ENCODE measurements at regions not wholly inside any gene's neighbourhood (a gene's known extent, or its start where the extent isn't known, plus 50 kb on each side); places are given as distances from the start of the nearest gene placed in this dataset.
"Not testable (repeated sequence)": the region's sequence is repeated elsewhere in the genome, so short reads cannot be mapped to it uniquely, and the experiment has no call there.

DNA sequence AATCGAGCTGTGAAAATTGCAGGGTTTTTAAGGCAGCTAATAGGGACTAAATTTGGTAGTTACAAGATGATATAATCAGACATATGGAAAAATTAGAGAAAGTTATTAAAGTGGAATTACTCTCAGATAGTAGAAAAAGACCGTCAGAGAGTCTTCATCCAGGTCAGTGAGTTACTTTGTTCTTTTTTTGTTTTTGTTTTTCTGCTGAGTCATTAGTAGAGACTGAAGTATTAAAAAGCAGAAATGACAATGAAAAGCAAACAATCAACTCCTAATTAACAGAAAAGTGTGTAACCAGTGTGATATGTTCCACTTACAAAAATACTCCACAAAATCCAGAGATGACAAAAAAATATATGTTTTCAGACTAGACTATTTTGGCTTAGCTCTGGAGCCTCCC is 480.4 kb upstream of the COX7C start:
- no peak for DNase-seq (ENCODE audit: low read depth)
- in situ Hi-C loops (cut with HindIII; ENCODE audit: low pct_unique_long_range_greater_than_20kb, low sequenced_read_pairs) = no loop called here

DNA sequence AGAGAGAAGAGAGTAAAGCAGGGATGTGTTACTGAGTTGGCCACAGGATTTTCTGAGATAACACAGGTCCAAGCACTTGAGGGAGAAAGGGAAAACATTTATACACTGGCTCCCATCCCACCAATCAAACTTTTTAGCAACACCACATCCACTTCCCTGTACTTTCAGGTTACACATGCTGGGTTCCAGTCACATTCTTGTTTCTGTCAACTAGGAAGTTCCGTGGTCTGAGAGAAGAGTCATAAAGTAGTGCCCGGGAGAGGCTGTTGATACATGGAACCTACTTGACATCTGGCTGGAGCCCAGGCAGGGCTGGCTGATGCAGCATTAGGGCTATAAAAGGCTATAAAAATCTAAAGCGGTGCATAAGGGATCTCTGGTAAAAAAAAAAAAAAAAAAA is 473.9 kb upstream of the COX7C start:
- DNase-seq (ENCODE audit: low read depth) = no peak
- in situ Hi-C loops (cut with HindIII; ENCODE audit: low pct_unique_long_range_greater_than_20kb, low sequenced_read_pairs) = no loop called here

DNA sequence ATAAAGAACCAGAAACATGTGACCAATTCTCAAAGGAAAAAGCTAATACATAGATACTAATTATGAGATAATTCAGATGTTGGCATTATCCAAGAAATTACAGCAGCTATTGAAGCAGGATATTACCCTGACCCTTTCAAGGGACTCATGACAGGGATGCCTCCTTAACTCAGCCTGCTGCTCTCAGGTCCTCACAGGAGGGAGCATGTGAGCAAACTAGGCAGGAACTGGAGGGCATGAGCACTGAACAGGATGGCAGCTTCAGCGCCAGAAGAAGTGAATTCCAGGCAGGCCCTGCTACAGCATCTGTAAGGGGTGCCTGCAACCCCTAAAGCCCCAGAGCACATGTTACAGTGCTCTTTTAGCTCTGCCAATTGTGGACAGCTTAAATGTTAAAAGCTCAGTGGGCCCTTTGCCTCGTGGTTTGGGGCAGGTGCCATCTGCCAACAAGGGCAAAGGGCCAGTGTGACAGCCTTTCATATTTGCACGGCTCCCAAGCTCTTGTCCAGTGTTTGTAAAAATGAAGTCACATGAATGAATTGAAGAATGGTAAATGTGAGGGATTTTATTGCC is 464.7 kb upstream of the COX7C start:
- DNase-seq (ENCODE audit: low read depth) = no peak
- in situ Hi-C loops (cut with HindIII; ENCODE audit: low pct_unique_long_range_greater_than_20kb, low sequenced_read_pairs) = no loop called here

DNA sequence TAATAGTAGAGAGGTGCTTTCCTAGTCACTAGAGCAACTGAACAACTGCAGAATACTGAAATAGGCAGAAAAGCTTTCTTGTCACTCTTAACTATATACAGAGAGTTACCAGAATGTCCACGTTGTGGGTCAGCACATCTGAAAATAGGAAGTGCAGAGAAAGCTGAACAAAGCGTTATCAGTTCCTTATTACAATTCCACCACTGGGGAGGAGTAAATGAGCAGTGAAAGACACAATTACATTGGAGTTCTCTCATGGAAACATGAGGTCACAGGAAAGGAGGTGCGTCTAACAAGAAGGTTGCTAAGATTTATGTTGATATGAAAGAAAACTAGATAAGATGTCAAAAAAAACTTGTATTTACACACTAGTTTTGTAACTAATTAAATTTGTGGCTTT is 461.9 kb upstream of the COX7C start:
- in situ Hi-C loops (cut with HindIII; ENCODE audit: low pct_unique_long_range_greater_than_20kb, low sequenced_read_pairs) = no loop called here
- DNase-seq (ENCODE audit: low read depth) = no peak

DNA sequence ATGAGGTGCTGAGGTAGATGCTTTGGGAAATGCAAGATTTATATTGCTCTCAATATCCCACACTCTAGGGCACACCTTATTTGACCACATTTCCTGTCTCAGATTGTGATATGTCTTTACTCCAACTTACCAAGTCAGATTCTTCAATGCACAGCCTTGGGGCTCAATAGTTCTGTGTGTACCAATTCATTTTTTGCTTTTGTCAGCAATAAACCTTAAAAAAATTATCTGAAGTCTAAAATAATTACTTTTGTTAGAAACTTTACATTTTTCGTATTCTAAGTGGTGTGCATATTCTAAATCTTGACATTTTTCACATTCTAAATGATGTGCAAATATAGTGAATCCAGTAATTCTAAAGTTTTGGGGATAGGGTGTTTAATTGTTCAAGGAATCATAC is 447.5 kb upstream of the COX7C start:
- DNase-seq (ENCODE audit: low read depth) = no peak
- in situ Hi-C loops (cut with HindIII; ENCODE audit: low pct_unique_long_range_greater_than_20kb, low sequenced_read_pairs) = no loop called here

DNA sequence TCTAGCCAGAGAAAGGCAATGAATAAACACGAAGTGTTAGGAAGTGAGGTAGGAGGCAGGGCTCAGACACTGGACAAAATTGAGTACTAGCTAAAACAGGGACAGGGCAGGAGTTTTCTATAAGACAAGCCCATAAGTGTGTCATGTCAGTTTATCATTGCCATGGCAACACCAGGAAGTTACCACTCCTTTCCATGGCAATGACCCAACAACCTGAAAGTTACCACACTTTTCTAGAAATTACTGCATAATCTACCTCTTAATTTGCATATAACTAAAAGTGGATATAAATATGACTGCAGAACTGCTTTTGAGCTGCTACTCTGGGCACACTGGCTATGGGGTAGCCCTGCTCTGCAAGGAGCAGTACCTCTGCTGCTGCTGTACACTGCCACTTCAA is 442.5 kb upstream of the COX7C start:
- no peak for DNase-seq (ENCODE audit: low read depth)
- in situ Hi-C loops (cut with HindIII; ENCODE audit: low pct_unique_long_range_greater_than_20kb, low sequenced_read_pairs) = no loop called here

DNA sequence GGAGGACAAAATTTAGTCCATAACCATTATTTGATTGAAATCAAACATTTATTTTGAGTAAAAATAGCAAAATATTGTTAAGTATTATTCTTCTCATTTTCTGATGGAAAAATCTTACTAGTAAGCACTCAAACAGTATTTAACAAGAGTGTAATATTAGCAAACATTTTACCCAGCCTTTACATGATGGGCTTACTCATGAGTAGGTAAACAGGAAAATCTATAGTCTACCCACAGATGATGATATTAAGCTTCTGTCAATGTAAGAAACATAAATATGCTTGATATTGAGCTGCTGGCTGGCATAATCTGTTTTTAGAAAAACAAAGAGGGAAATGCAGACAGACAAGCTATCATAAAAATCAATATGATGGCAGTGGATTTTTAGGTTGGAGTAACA is 418.5 kb upstream of the COX7C start:
- in situ Hi-C loops (cut with HindIII; ENCODE audit: low pct_unique_long_range_greater_than_20kb, low sequenced_read_pairs) = no loop called here
- no peak for DNase-seq (ENCODE audit: low read depth)

DNA sequence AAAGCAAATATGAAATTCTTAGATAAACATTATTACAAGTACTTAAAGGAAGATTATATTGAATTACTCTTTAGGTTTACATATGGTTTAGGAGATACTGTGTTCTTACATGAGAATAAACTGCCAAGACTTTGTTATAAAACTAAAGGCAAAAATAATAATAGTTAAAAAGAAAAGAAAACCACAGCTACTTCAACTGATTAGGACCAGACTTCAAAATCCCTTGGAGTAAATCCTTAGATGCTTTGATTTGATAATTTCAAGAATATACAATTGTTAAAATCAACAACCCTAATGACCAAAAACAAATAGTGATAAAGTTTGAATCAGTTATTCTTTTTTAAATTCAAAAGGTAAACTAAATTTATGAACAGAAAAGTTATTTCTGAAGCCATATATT is 389.6 kb upstream of the COX7C start:
- in situ Hi-C loops (cut with HindIII; ENCODE audit: low pct_unique_long_range_greater_than_20kb, low sequenced_read_pairs) = no loop called here

DNA sequence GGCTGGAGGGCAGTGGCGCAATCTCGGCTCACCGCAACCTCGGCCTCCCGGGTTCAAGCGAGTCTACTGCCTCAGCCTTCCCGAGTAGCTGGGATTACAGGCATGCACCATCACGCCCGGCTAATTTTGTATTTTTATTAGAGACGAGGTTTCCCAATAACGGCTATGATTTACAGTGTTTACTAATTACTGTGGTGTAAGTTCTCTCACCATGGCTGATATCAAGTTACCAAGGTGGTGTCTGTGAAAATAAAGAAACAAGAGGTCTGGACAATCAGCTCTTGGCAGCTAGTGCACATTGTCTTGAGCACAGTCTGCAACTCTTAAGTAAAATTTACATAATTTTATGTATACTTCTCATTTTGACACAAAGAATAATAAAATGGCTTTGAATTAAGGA is 385.5 kb upstream of the COX7C start:
- in situ Hi-C loops (cut with HindIII; ENCODE audit: low pct_unique_long_range_greater_than_20kb, low sequenced_read_pairs) = no loop called here
- DNase-seq (ENCODE audit: low read depth) = no peak

More for the DNA sequence above, 389.6 kb upstream of the COX7C start:
- no peak for DNase-seq (ENCODE audit: low read depth)

DNA sequence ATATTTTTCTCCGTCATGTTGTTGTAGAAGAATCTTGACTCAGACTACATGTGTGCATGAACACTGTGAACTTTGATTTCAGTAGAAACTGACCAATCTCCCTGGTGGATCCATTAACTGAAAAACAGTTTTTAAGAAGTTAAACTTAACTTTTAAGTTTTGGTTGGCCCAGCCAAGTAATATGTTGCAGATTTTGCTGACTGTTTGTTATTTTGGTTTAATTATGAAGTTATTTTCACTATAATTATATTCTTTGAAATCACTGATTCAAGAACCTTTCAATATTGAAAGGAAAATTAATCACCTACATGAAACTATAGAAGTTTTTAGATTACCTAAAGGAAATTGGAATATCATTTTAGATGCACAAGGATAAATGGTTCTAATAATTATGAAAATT is 373.6 kb upstream of the COX7C start:
- no peak for DNase-seq (ENCODE audit: low read depth)
- in situ Hi-C loops (cut with HindIII; ENCODE audit: low pct_unique_long_range_greater_than_20kb, low sequenced_read_pairs) = no loop called here

DNA sequence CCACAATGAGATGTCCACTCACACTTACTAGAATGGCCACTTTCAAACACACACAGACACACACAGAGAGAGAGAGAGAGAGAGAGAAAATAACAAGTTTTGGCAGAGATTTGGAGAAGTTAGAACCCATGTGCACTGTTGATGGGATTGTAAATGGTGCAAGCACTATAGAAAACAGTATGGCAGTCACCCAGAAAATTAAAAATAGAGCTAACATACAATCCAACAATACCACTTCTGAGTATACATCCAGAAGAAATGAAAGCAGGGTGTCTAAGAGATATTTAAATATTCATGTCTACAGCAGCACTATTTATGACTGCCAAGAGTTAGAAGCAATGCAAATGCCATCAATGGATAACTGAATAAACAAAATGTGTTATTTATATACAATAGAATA is 359.9 kb upstream of the COX7C start:
- in situ Hi-C loops (cut with HindIII; ENCODE audit: low pct_unique_long_range_greater_than_20kb, low sequenced_read_pairs) = no loop called here
- DNase-seq (ENCODE audit: low read depth) = no peak

DNA sequence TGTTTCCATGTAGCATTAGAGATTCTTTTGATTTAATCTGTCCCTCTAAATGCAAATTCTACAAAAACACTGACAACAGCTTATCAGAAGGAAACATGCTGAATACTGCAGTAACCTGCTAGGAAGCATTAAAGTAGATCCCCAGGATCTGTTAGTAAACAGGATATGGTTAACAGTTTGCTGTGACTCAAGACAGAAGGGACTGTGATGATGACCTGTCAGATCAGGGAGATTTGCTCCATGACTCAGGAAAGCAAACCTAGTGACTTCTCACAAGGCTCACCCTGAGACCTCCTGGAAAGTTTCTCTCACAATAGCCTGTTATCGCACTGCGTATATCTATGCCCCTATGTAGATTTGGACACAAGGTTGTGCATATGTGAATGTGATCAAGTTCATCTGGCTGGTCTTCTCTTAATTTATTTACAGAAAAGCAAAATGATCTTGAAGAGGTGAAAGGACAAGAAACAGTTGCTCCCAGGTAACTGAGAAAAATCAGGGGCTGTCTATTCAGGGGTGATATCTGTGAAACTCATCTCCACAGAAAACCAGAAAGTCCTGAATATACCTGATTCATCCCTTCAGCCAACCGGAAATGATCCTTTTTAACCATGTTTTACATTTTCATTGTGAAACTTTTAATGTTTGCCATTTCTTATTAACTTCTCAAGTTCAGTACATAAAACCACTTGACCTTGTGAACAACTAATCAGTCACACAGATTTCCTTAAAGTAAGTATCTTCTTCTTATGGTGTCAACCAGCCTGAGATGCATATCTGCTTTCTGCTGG is 333.1 kb upstream of the COX7C start:
- DNase-seq (ENCODE audit: low read depth); in situ Hi-C loops (cut with HindIII; ENCODE audit: low pct_unique_long_range_greater_than_20kb, low sequenced_read_pairs): not testable (repeated sequence)

DNA sequence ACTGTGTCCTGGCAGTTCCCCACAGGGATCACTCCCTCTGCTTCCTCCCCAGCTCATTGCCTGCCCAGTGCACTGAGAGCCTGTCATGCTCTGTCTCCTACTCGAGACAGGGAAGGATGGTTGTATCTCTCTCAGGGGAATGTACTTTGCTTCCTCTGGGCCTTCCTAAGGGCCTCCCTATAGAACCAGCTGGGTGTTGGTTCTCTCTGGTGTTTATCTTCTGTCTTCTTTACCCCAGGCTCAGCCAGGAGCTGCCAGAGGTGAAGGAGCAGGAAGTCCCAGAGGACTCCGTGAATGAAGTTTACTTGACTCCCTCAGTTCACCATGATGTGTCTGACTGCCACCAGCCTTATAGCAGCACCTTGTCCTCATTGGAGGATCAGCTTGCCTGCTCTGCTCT is 330.3 kb upstream of the COX7C start:
- DNase-seq (ENCODE audit: low read depth); in situ Hi-C loops (cut with HindIII; ENCODE audit: low pct_unique_long_range_greater_than_20kb, low sequenced_read_pairs): not testable (repeated sequence)

DNA sequence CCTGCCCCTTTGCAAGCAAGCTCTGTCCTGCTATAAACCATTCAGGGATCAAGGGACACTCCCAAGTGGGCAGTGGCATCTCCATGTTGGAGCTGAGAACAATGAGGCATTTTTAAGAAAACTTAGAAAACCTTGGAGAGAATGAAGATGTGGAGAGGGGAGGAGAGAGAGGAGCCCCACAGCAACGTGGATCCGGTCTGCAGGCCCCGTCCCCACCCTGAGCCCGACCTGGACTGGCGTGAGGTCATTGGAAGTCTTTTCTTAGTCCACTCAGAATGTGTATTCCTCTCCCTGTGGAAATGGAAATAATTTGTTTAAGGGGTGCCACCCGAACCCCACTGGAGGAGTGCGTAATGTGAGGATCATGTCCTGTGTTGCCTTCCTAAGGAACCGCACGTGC is 328.0 kb upstream of the COX7C start:
- in situ Hi-C loops (cut with HindIII; ENCODE audit: low pct_unique_long_range_greater_than_20kb, low sequenced_read_pairs) = not testable (repeated sequence)

DNA sequence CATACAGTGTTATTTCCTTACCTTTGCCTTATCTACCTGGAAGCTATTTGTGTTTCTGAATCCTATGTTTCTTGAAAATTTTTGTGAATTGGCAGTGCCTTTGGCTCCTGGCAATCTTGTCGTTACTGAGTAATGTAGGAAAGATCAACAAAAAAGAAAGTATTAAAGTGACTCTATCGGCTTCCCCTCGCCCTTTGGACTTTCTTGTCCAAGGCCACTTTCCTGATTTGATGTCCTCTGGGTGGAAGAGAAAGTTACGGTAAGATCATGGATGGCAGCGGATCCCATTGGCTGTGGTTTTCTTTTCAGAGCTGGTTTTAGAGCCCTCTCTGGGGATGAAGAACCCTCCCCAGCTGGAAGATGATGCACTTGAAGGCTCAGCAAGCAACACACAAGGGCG is 324.9 kb upstream of the COX7C start:
- DNase-seq (ENCODE audit: low read depth); in situ Hi-C loops (cut with HindIII; ENCODE audit: low pct_unique_long_range_greater_than_20kb, low sequenced_read_pairs): not testable (repeated sequence)

More for the DNA sequence above, 328.0 kb upstream of the COX7C start:
- not testable (repeated sequence) for DNase-seq (ENCODE audit: low read depth)

DNA sequence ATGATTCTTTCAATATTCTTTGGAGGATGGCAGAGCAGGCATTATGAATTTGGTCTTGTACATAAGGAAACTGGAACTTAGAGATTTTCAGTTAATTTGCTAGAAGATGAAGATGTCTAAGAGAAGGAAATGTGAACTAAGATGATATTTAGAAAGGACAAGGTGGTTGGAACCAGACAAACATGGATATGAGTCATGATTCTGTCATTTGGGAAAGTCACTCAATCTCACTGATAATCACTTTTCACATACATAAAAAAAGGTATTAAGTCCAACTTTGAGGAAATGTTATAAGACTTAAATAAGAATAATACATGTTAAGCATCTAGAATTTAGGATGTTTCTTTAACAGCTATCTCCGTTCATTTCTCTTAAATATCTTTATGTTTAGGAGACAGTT is 315.1 kb upstream of the COX7C start:
- DNase-seq (ENCODE audit: low read depth); in situ Hi-C loops (cut with HindIII; ENCODE audit: low pct_unique_long_range_greater_than_20kb, low sequenced_read_pairs): not testable (repeated sequence)

DNA sequence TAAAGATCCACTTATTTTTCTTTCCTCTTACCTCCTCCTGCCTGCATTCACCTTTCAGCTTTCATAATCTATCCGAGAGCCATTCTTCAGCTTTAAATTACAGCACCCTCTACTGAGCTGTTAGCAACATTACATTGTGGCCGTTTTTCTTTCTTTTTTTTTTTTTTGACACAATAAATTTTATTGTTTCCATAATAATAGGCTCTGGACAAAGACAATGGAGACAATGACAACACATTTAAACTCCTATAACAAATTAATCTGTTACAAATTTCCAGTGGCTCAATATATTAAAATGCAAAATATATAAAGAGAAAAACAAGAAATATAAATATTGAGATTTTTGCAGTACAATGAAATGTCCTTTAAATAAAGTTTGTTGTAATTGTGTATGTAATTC is 312.7 kb upstream of the COX7C start:
- peak; percentile 2 for DNase-seq (ENCODE audit: low read depth)
- in situ Hi-C loops (cut with HindIII; ENCODE audit: low pct_unique_long_range_greater_than_20kb, low sequenced_read_pairs) = not testable (repeated sequence)

DNA sequence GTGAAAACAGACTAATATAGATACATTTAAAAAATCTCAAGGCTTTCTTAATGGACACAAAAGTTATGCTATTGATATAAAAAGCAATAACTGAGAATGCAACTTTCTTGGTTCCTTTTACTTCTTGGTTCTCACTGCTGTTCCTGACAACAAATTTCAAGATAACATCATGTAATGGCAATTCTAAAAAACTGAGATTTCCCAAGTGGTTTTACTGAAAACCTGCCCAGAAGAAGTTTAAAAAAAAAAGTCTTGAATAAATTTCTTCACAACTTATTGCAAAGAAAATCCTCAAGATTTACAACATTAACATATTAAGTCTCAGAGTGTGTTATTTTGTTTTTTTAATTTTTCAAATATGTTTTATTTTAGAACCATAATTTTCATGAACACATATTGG is 302.8 kb upstream of the COX7C start:
- DNase-seq (ENCODE audit: low read depth) = no peak
- in situ Hi-C loops (cut with HindIII; ENCODE audit: low pct_unique_long_range_greater_than_20kb, low sequenced_read_pairs) = no loop called here

DNA sequence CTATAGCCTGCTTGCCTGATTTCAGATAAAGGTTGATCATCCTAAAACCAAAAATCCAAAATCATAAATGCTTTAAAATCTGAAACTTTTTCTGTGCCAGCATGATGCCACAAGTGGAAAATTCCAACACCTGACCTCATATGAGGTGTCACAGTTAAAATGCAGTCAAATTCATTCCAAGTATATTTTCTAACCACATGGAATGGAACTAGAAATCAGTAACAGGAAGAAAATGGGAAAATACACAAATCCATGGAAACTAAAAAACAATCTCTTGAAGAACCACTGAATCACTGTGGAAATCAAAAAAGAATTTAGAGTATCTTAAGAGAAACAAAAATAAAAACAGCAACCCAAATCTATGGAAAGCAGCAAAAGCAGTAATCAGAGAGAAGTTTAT is 297.5 kb upstream of the COX7C start:
- peak; percentile 2 for DNase-seq (ENCODE audit: low read depth)

DNA sequence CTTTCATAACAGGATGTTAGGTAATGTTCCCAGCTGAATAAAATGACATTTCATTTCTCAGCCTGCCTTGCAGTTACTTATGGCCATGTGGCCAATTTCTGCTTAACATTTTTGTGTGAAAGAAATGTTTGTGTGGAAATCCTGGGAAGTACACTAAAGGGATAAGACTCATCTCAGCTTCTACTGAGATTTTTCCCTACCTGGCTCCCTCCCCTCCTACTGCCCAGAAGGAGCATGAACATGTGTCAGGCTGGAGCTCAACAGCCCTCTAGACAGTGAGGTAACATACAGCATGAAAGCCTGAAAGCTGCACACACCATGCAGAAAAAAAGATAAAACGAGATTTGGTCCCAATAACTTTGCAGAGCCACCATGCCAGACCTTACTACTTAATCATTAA is 288.4 kb upstream of the COX7C start:
- no peak for DNase-seq (ENCODE audit: low read depth)
- in situ Hi-C loops (cut with HindIII; ENCODE audit: low pct_unique_long_range_greater_than_20kb, low sequenced_read_pairs) = no loop called here

More for the DNA sequence above, 297.5 kb upstream of the COX7C start:
- in situ Hi-C loops (cut with HindIII; ENCODE audit: low pct_unique_long_range_greater_than_20kb, low sequenced_read_pairs) = no loop called here
